HEK293 (cell line): ENCODE measurements at regions not wholly inside any gene's neighbourhood (a gene's known extent, or its start where the extent isn't known, plus 50 kb on each side); places are given as distances from the start of the nearest gene placed in this dataset.

Source experiments
- CTCF ChIA-PET: fragments of 350-600 bp; formaldehyde crosslinking; extraction: SDS; loops from one replicate; lab custom pipeline; 2021; ENCODE audit warnings: antibody characterized with exemption; lab: Yijun Ruan, JAX
- POLR2A ChIA-PET: fragments of 300-600 bp; formaldehyde crosslinking; extraction: SDS; loops from one replicate; lab custom pipeline; 2020; ENCODE audit warnings: antibody characterized with exemption, inconsistent platforms; lab: Yijun Ruan, JAX
- H3K27ac ChIP-seq: fragments of 200-500 bp; sonication (Bioruptor generic); 2 replicates; pipeline ENCODE4 v1.5.1; 2014; ENCODE audit warnings: low read depth, low read length, control low read depth, inconsistent platforms; ENCODE audit errors: extremely low read depth
- H3K36me3 ChIP-seq, 2 experiments: fragments of 200-500 bp in 1 of 2; sonication (Bioruptor generic) in 1 of 2; 1 replicate in 1 of 2; 2 replicates in 1 of 2; pipeline ENCODE4 v1.5.1; 2014 to 2017; ENCODE audit warnings: inconsistent platforms in 2 of 2, low read length in 2 of 2; ENCODE audit not compliant: control insufficient read depth in 2 of 2, insufficient read depth in 1 of 2
- H3K4me1 ChIP-seq: fragments of 200-500 bp; sonication (Bioruptor generic); 2 replicates; pipeline ENCODE4 v1.5.1; 2014; ENCODE audit warnings: mild to moderate bottlenecking, low read length, inconsistent platforms; ENCODE audit not compliant: control insufficient read depth, insufficient read depth
- H3K4me3 ChIP-seq: 2 replicates; pipeline ENCODE4 v1.5.1; 2011; ENCODE audit warnings: low read depth, mild to moderate bottlenecking, control low read depth, low read length, moderate library complexity
- H3K9me3 ChIP-seq: fragments of 200-500 bp; sonication (Bioruptor generic); 2 replicates; pipeline ENCODE4 v1.5.1; 2014; ENCODE audit warnings: low read depth, low read length, inconsistent platforms; ENCODE audit not compliant: control insufficient read depth, insufficient read depth
- BCL11B ChIP-seq: fragments of 450-650 bp; formaldehyde crosslinking; IDR thresholded peaks from 2 replicates; pipeline ENCODE4 v1.5.1; 2016; ENCODE audit warnings: low read depth, missing biosample characterization, missing genetic modification characterization
- BCL6B ChIP-seq: fragments of 450-650 bp; formaldehyde crosslinking; IDR thresholded peaks from 2 replicates; pipeline ENCODE4 v1.5.1; 2017; ENCODE audit warnings: missing biosample characterization, missing genetic modification characterization
- HOXC10 ChIP-seq: sonication (generic); formaldehyde crosslinking; IDR thresholded peaks from 2 replicates; pipeline ENCODE4 v1.8.1; 2023; ENCODE audit warnings: mild to moderate bottlenecking, missing genetic modification reagents
- KLF1 ChIP-seq: fragments of 450-650 bp; formaldehyde crosslinking; IDR thresholded peaks from 2 replicates; pipeline ENCODE4 v1.5.1; 2016; ENCODE audit warnings: missing biosample characterization, missing genetic modification characterization
- KLF7 ChIP-seq: fragments of 450-650 bp; formaldehyde crosslinking; IDR thresholded peaks from 2 replicates; pipeline ENCODE4 v1.5.1; 2016; ENCODE audit warnings: missing biosample characterization, missing genetic modification characterization, borderline replicate concordance
- PRDM1 ChIP-seq: fragments of 450-650 bp; formaldehyde crosslinking; IDR thresholded peaks from 2 replicates; pipeline ENCODE4; 2016; ENCODE audit warnings: missing biosample characterization, missing genetic modification characterization
- SCRT2 ChIP-seq: fragments of 450-650 bp; formaldehyde crosslinking; IDR thresholded peaks from 2 replicates; pipeline ENCODE4 v1.5.1; 2016; ENCODE audit warnings: missing biosample characterization, missing genetic modification characterization
- SETDB1 ChIP-seq: IDR thresholded peaks from one replicate; pipeline ENCODE4 v1.6.1; 2017; ENCODE audit warnings: mild to moderate bottlenecking, low read length, moderate library complexity, mixed read lengths; ENCODE audit not compliant: insufficient read length
- YY2 ChIP-seq: fragments of 450-650 bp; formaldehyde crosslinking; IDR thresholded peaks from 2 replicates; pipeline ENCODE4 v1.5.1; 2016; ENCODE audit warnings: missing biosample characterization, missing genetic modification characterization
- ZBTB11 ChIP-seq: fragments of 450-650 bp; formaldehyde crosslinking; conservative IDR thresholded peaks from 2 replicates; pipeline ENCODE4 v1.5.1; 2016; ENCODE audit warnings: low read depth, missing biosample characterization, missing genetic modification characterization
- ZNF10 ChIP-seq: fragments of 450-650 bp; formaldehyde crosslinking; IDR thresholded peaks from 2 replicates; pipeline ENCODE4 v1.5.1; 2017; ENCODE audit warnings: missing biosample characterization, missing genetic modification characterization
- ZNF140 ChIP-seq: fragments of 450-650 bp; formaldehyde crosslinking; IDR thresholded peaks from 2 replicates; pipeline ENCODE4 v1.5.1; 2016; ENCODE audit warnings: missing biosample characterization, missing genetic modification characterization
- ZNF157 ChIP-seq: fragments of 450-650 bp; formaldehyde crosslinking; IDR thresholded peaks from 2 replicates; pipeline ENCODE4 v1.5.1; 2016; ENCODE audit warnings: missing biosample characterization, missing genetic modification characterization
- ZNF169 ChIP-seq: fragments of 450-650 bp; formaldehyde crosslinking; IDR thresholded peaks from 2 replicates; pipeline ENCODE4 v1.5.1; 2016; ENCODE audit warnings: missing biosample characterization, missing genetic modification characterization
- ZNF280D ChIP-seq: fragments of 450-650 bp; formaldehyde crosslinking; IDR thresholded peaks from 2 replicates; pipeline ENCODE4 v1.5.1; 2016; ENCODE audit warnings: missing biosample characterization, missing genetic modification characterization
- ZNF292 ChIP-seq: fragments of 450-650 bp; formaldehyde crosslinking; IDR thresholded peaks from 2 replicates; pipeline ENCODE4 v1.5.1; 2016; ENCODE audit warnings: low read depth, missing biosample characterization, missing genetic modification characterization, borderline replicate concordance
- ZNF37A ChIP-seq: fragments of 450-650 bp; IDR thresholded peaks from 2 replicates; pipeline ENCODE4 v1.5.1; 2018; ENCODE audit warnings: missing biosample characterization, missing genetic modification characterization
- ZNF416 ChIP-seq: fragments of 450-650 bp; formaldehyde crosslinking; IDR thresholded peaks from 2 replicates; pipeline ENCODE4 v1.5.1; 2016; ENCODE audit warnings: missing biosample characterization, missing genetic modification characterization
- ZNF558 ChIP-seq: fragments of 450-650 bp; formaldehyde crosslinking; IDR thresholded peaks from 2 replicates; pipeline ENCODE4 v1.5.1; 2016; ENCODE audit warnings: missing biosample characterization, missing genetic modification characterization
- ZNF560 ChIP-seq: fragments of 450-650 bp; formaldehyde crosslinking; IDR thresholded peaks from 2 replicates; pipeline ENCODE4 v1.5.1; 2017; ENCODE audit warnings: missing biosample characterization, missing genetic modification characterization, borderline replicate concordance
- ZNF658 ChIP-seq: fragments of 450-650 bp; formaldehyde crosslinking; IDR thresholded peaks from 2 replicates; pipeline ENCODE4; 2016; ENCODE audit warnings: missing biosample characterization, missing genetic modification characterization
- TF ChIP-seq, protein P1 (sequence below): fragments of 450-650 bp; formaldehyde crosslinking; IDR thresholded peaks from 2 replicates; pipeline ENCODE4 v1.5.1; 2017; ENCODE audit warnings: missing biosample characterization, missing genetic modification characterization

GRCh38 chr12:124175704-124176103, 119.2 kb upstream of the RFLNA start (continued):
- TF ChIP-seq ZNF658 (tag by site-specific recombination) (no peak), SCRT2 (no peak), ZNF140 (tag by site-specific recombination) (no peak), PRDM1 (no peak), ZNF169 (no peak)

DNA sequence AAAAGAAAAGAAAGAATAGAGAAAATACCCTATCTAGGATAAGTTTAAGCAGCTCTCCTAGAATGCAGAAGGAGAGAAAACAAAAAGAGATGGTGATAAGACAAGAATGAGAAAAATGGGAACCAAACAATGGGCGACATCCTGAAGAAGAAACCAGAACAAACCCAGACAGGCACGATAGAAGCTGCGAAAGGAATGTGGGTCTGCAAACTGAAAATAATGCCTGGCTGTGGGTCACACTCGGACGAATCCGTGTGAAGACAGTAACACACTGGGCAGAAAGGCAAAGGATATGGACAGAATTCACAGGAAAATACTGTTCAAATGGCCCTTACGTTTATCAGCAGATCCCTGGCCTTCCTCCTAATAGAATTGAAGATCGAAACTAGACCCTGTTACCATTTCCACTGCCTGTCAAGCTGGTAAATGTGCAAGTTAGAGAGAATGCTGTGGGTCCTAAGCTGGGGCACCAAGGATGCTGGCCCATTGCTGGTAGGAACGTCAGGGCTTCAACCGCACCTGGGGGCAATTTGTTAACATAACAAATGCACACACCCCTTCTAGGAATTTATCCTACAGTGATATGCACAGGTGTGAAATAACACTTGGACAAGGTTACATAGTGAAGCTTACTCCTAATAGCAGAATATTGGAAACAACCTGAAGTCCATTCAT, 117.5 kb upstream of the RFLNA start:
- ChIA-PET POLR2A (no interaction called here), CTCF (interaction anchor here (0.6 kb wide), 1 partner anchor 238 kb away, joined by 3 read pairs; no protein-coding TSS in a partner anchor)
- no peak overlapping the region for H3K27ac ChIP-seq
- no peaks in the 10 kb centered on the region for H3K36me3 ChIP-seq
- no peak for TF ChIP-seq ZNF157 (tag by site-specific recombination)
- no peak for TF ChIP-seq SETDB1
- TF ChIP-seq ZNF10 (tag by site-specific recombination): no peak
- no peak for TF ChIP-seq BCL6B (tag by site-specific recombination)
- TF ChIP-seq KLF7 (tag by site-specific recombination): no peak
- no peak for TF ChIP-seq BCL11B (tag by site-specific recombination)
- TF ChIP-seq ZNF558: no peak
- no peak for TF ChIP-seq ZNF280D (tag by site-specific recombination)
- no peak for TF ChIP-seq PRDM1
- TF ChIP-seq, protein P1, sequence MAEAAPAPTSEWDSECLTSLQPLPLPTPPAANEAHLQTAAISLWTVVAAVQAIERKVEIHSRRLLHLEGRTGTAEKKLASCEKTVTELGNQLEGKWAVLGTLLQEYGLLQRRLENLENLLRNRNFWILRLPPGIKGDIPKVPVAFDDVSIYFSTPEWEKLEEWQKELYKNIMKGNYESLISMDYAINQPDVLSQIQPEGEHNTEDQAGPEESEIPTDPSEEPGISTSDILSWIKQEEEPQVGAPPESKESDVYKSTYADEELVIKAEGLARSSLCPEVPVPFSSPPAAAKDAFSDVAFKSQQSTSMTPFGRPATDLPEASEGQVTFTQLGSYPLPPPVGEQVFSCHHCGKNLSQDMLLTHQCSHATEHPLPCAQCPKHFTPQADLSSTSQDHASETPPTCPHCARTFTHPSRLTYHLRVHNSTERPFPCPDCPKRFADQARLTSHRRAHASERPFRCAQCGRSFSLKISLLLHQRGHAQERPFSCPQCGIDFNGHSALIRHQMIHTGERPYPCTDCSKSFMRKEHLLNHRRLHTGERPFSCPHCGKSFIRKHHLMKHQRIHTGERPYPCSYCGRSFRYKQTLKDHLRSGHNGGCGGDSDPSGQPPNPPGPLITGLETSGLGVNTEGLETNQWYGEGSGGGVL (tag by site-specific recombination): no peak
- no peak for TF ChIP-seq ZNF37A (tag by site-specific recombination)
- no peak for TF ChIP-seq ZNF292 (tag by site-specific recombination)
- TF ChIP-seq ZNF560 (tag by site-specific recombination): no peak
- no peak for TF ChIP-seq HOXC10 (CRISPR knock-in tag)
- TF ChIP-seq YY2 (tag by site-specific recombination): no peak
- no peak for TF ChIP-seq KLF1
- no peak for TF ChIP-seq ZBTB11 (tag by site-specific recombination)
- TF ChIP-seq ZNF416 (tag by site-specific recombination): no peak
- no peaks in the 10 kb centered on the region for H3K4me1 ChIP-seq
- no peak overlapping the region for H3K4me3 ChIP-seq
- H3K9me3 ChIP-seq: no peaks in the 10 kb centered on the region
